Stomach (tissue), 4 donors: ENCODE measurements at regions not wholly inside any gene's neighbourhood (a gene's known extent, or its start where the extent isn't known, plus 50 kb on each side); places are given as distances from the start of the nearest gene placed in this dataset.

Source experiments
- CTCF ChIP-seq, 7 experiments: fragments of 450-650 bp in 4 of 7; fragments of 200-600 bp in 3 of 7; sonication (generic) in 3 of 7; IDR thresholded peaks; one replicate each; pipeline ENCODE4 v1.5.1; 2016 to 2019; ENCODE audit warnings: antibody characterized with exemption in 7 of 7, control low read depth in 2 of 7, mild to moderate bottlenecking in 1 of 7
- EP300 ChIP-seq: sonication (generic); formaldehyde crosslinking; IDR thresholded peaks from one replicate; pipeline ENCODE4 v1.6.1; 2017; ENCODE audit warnings: antibody characterized with exemption

GRCh38 chr4:181896614-181897013 is 346.6 kb upstream of the TENM3 start:
- TF ChIP-seq EP300 (no peak), CTCF (IDR thresholded peaks at IDR 0.05) (no peak)
